Neural cell (in vitro differentiated cells): ENCODE measurements at regions not wholly inside any gene's neighbourhood (a gene's known extent, or its start where the extent isn't known, plus 50 kb on each side); places are given as distances from the start of the nearest gene placed in this dataset.

Source experiments
- H2AFZ ChIP-seq: fragments of 200-600, 300-800 bp; sonication (generic), shearing (Covaris generic); 2 replicates; pipeline ENCODE4 v1.6.0; 2014; ENCODE audit warnings: low read depth, mild to moderate bottlenecking, antibody characterized with exemption, low read length, moderate library complexity
- H3F3A ChIP-seq: fragments of 200-600 bp; shearing (Covaris generic); 2 replicates; pipeline ENCODE4 v1.6.1; 2016; ENCODE audit warnings: mild to moderate bottlenecking, moderate library complexity, mixed read lengths, antibody characterized with exemption, low read length; ENCODE audit not compliant: insufficient read depth, poor library complexity, severe bottlenecking
- H3K27ac ChIP-seq: fragments of 200-600, 300-800 bp; sonication (generic), shearing (Covaris generic); 2 replicates; pipeline ENCODE4 v1.5.1; 2014; ENCODE audit warnings: mild to moderate bottlenecking, low read length, moderate library complexity
- H3K27me3 ChIP-seq: fragments of 300-800, 200-600 bp; sonication (generic), shearing (Covaris generic); 2 replicates; pipeline ENCODE4 v1.6.0; 2014; ENCODE audit warnings: mild to moderate bottlenecking, low read depth, low read length, moderate library complexity; ENCODE audit not compliant: insufficient read depth
- H3K36me3 ChIP-seq: fragments of 300-800, 200-600 bp; sonication (generic), shearing (Covaris generic); 2 replicates; pipeline ENCODE4 v1.5.1; 2014; ENCODE audit warnings: mild to moderate bottlenecking, antibody characterized with exemption, low read length, moderate library complexity; ENCODE audit not compliant: insufficient read depth
- H3K4me2 ChIP-seq: fragments of 300-800, 200-600 bp; sonication (generic), shearing (Covaris generic); 2 replicates; pipeline ENCODE4 v1.6.0; 2014; ENCODE audit warnings: mild to moderate bottlenecking, low read length
- H3K4me3 ChIP-seq: fragments of 300-800, 200-600 bp; sonication (generic), shearing (Covaris generic); 2 replicates; pipeline ENCODE4 v1.5.1; 2014; ENCODE audit warnings: mild to moderate bottlenecking, low read length, moderate library complexity
- H3K79me2 ChIP-seq: fragments of 200-600 bp; shearing (Covaris generic); replicated peaks from 2 replicates; pipeline ENCODE4 v1.6.0; 2014; ENCODE audit warnings: mild to moderate bottlenecking, low read length, moderate library complexity; ENCODE audit not compliant: insufficient read depth
- H3K9ac ChIP-seq: fragments of 300-800, 200-600 bp; sonication (generic), shearing (Covaris generic); 2 replicates; pipeline ENCODE4 v1.6.1; 2016; ENCODE audit warnings: mild to moderate bottlenecking, low read length, mixed read lengths
- H3K9me2 ChIP-seq: fragments of 200-600 bp; shearing (Covaris generic); 2 replicates; pipeline ENCODE4 v1.6.1; 2016; ENCODE audit warnings: mild to moderate bottlenecking, low read length, mixed read lengths; ENCODE audit not compliant: insufficient read depth
- H3K9me3 ChIP-seq: fragments of 200-600, 300-800 bp; sonication (generic), shearing (Covaris generic); 2 replicates; pipeline ENCODE4 v1.6.1; 2016; ENCODE audit warnings: mild to moderate bottlenecking, mixed run types, low read length, moderate library complexity, mixed read lengths
- H4K20me1 ChIP-seq: fragments of 200-600 bp; shearing (Covaris generic); 2 replicates; pipeline ENCODE4 v1.6.1; 2016; ENCODE audit warnings: mild to moderate bottlenecking, mixed run types; ENCODE audit not compliant: insufficient read depth
- CTCF ChIP-seq: fragments of 450-650 bp; IDR thresholded peaks from 2 replicates; pipeline ENCODE4 v1.5.1; 2014; ENCODE audit warnings: antibody characterized with exemption, mild to moderate bottlenecking, moderate library complexity; ENCODE audit not compliant: poor library complexity, severe bottlenecking
- EP300 ChIP-seq: fragments of 450-650 bp; conservative IDR thresholded peaks from 2 replicates; pipeline ENCODE4 v1.6.1; 2014; ENCODE audit warnings: antibody characterized with exemption, mild to moderate bottlenecking, moderate library complexity; ENCODE audit not compliant: poor library complexity, severe bottlenecking
- EZH2 ChIP-seq: fragments of 200-600, 300-800 bp; shearing (Covaris generic), sonication (generic); IDR thresholded peaks from 2 replicates; pipeline ENCODE4 v1.6.1; 2014; ENCODE audit warnings: antibody characterized with exemption, low read length, borderline replicate concordance, mild to moderate bottlenecking; ENCODE audit not compliant: insufficient read depth, poor library complexity, severe bottlenecking
- MXI1 ChIP-seq: fragments of 450-650 bp; conservative IDR thresholded peaks from 2 replicates; pipeline ENCODE4 v1.6.1; 2014; ENCODE audit warnings: antibody characterized with exemption, mild to moderate bottlenecking; ENCODE audit not compliant: poor library complexity, severe bottlenecking
- POLR2AphosphoS5 ChIP-seq: IDR thresholded peaks from 2 replicates; pipeline ENCODE4 v1.6.1; 2012
- RAD21 ChIP-seq: fragments of 450-650 bp; conservative IDR thresholded peaks from 2 replicates; pipeline ENCODE4 v1.6.1; 2014; ENCODE audit warnings: antibody characterized with exemption, mild to moderate bottlenecking, moderate library complexity
- REST ChIP-seq: IDR thresholded peaks from 2 replicates; pipeline ENCODE4 v1.6.1; 2012; ENCODE audit warnings: borderline replicate concordance
- SMC3 ChIP-seq: fragments of 450-650 bp; conservative IDR thresholded peaks from 2 replicates; pipeline ENCODE4 v1.6.1; 2014; ENCODE audit warnings: antibody characterized with exemption, mild to moderate bottlenecking, moderate library complexity; ENCODE audit not compliant: poor library complexity
- TAF1 ChIP-seq: IDR thresholded peaks from 2 replicates; pipeline ENCODE4 v1.6.1; 2012; ENCODE audit warnings: low read depth

- no peaks in the 10 kb centered on the region for H3K79me2 ChIP-seq
- no peak overlapping the region for H3K27ac ChIP-seq
- no peaks in the 10 kb centered on the region for H3K9me3 ChIP-seq
- H3K27me3 ChIP-seq: no peaks in the 10 kb centered on the region
- H3K36me3 ChIP-seq: no peaks in the 10 kb centered on the region
- H3K4me3 ChIP-seq: no peak overlapping the region
- H3K9ac ChIP-seq: no peak overlapping the region
- H3F3A ChIP-seq: no peaks in the 10 kb centered on the region
- no peak overlapping the region for H2AFZ ChIP-seq
- no peaks in the 10 kb centered on the region for H3K9me2 ChIP-seq
- TF ChIP-seq TAF1 (no peak), SMC3 (no peak), EP300 (no peak), EZH2 (no peak), CTCF (no peak), RAD21 (no peak), REST (no peak), POLR2AphosphoS5 (no peak), MXI1 (no peak)
- no peaks in the 10 kb centered on the region for H4K20me1 ChIP-seq
- H3K4me2 ChIP-seq: no peak overlapping the region
Measured at GRCh38 chr3:3745693-3746092, 53.5 kb upstream of the LRRN1 start.

GRCh38 chr3:3744826-3745225 lies 54.4 kb upstream of the LRRN1 start:
- H3K9me3 ChIP-seq: no peaks in the 10 kb centered on the region
- H3K9ac ChIP-seq: no peak overlapping the region
- H3K79me2 ChIP-seq: no peaks in the 10 kb centered on the region
- no peaks in the 10 kb centered on the region for H3F3A ChIP-seq
- H4K20me1 ChIP-seq: no peaks in the 10 kb centered on the region
- H3K4me3 ChIP-seq: no peak overlapping the region
- no peak overlapping the region for H3K27ac ChIP-seq
- H2AFZ ChIP-seq: no peak overlapping the region
- no peaks in the 10 kb centered on the region for H3K27me3 ChIP-seq
- H3K9me2 ChIP-seq: no peaks in the 10 kb centered on the region
- no peak overlapping the region for H3K4me2 ChIP-seq
- TF ChIP-seq EZH2 (no peak), POLR2AphosphoS5 (no peak), RAD21 (no peak), MXI1 (no peak), SMC3 (no peak), TAF1 (no peak), CTCF (no peak), REST (no peak), EP300 (no peak)
- H3K36me3 ChIP-seq: no peaks in the 10 kb centered on the region
